WTC11 (cell line): ENCODE measurements at regions not wholly inside any gene's neighbourhood (a gene's known extent, or its start where the extent isn't known, plus 50 kb on each side); places are given as distances from the start of the nearest gene placed in this dataset.

Source experiments
- ATAC-seq: fragments of 200-7000 bp; cut with Tn5 transposase; 2 replicates; pipeline ENCODE4 v1.10.0; 2021; ENCODE audit warnings: mild to moderate bottlenecking, moderate library complexity
- CTCF ChIA-PET: fragments of 300-600 bp; sonication (Branson Sonifier 250); formaldehyde crosslinking; loops from one replicate; lab custom pipeline; 2021; ENCODE audit warnings: antibody characterized with exemption; lab: Charles Lee
- POLR2A ChIA-PET: fragments of 350-600 bp; sonication (Branson Sonifier 250); formaldehyde crosslinking; loops from one replicate; lab custom pipeline; 2021; ENCODE audit warnings: antibody characterized with exemption; lab: Charles Lee
- DNase-seq: peaks from one replicate; pipeline ENCODE4 v3.0.0; 2021; ENCODE audit warnings: low spot score
- H3K27ac Mint-ChIP-seq: 2 replicates; pipeline ENCODE4 v1.8.0; 2021; ENCODE audit warnings: mixed read lengths
- H3K27me3 Mint-ChIP-seq: 2 replicates; pipeline ENCODE4 v1.8.0; 2021; ENCODE audit warnings: low read depth, mild to moderate bottlenecking, moderate library complexity, mixed read lengths
- H3K36me3 Mint-ChIP-seq: 2 replicates; pipeline ENCODE4 v1.8.0; 2021; ENCODE audit warnings: mixed read lengths
- H3K4me1 Mint-ChIP-seq: 2 replicates; pipeline ENCODE4 v1.8.0; 2022; ENCODE audit warnings: mixed read lengths
- H3K4me3 Mint-ChIP-seq: 2 replicates; pipeline ENCODE4 v1.8.0; 2021; ENCODE audit warnings: mild to moderate bottlenecking, moderate library complexity, mixed read lengths
- H3K9me3 Mint-ChIP-seq: 2 replicates; pipeline ENCODE4 v1.8.0; 2021; ENCODE audit warnings: mixed read lengths
- ATF1 ChIP-seq: sonication (generic); formaldehyde crosslinking; IDR thresholded peaks from 2 replicates; pipeline ENCODE4 v1.8.1; 2023; ENCODE audit warnings: mild to moderate bottlenecking, moderate library complexity, missing genetic modification reagents
- CREB1 ChIP-seq: sonication (generic); formaldehyde crosslinking; IDR thresholded peaks from 2 replicates; pipeline ENCODE4 v1.8.0; 2023; ENCODE audit warnings: mild to moderate bottlenecking, missing genetic modification reagents
- ELF4 ChIP-seq: sonication (generic); formaldehyde crosslinking; IDR thresholded peaks from 2 replicates; pipeline ENCODE4 v1.8.1; 2022; ENCODE audit warnings: low read depth, mild to moderate bottlenecking, moderate library complexity, missing genetic modification reagents
- HMGA2 ChIP-seq: fragments of 250-450 bp; sonication (Bioruptor Pico); IDR thresholded peaks from 2 replicates; pipeline ENCODE4 v1.4.0; 2021; ENCODE audit warnings: mild to moderate bottlenecking, moderate library complexity
- IRF2 ChIP-seq: sonication (generic); formaldehyde crosslinking; IDR thresholded peaks from 2 replicates; pipeline ENCODE4 v1.8.0; 2022; ENCODE audit warnings: low read depth, missing genetic modification reagents, borderline replicate concordance
- MYBL2 ChIP-seq: sonication (generic); formaldehyde crosslinking; IDR thresholded peaks from 2 replicates; pipeline ENCODE4 v1.8.1; 2023; ENCODE audit warnings: mild to moderate bottlenecking, moderate library complexity, missing genetic modification reagents
- OVOL2 ChIP-seq: fragments of 250-450 bp; sonication (Bioruptor Pico); IDR thresholded peaks from 2 replicates; pipeline ENCODE4 v1.9.0; 2021; ENCODE audit warnings: mild to moderate bottlenecking, borderline replicate concordance
- RELA ChIP-seq: sonication (generic); formaldehyde crosslinking; IDR thresholded peaks from 2 replicates; pipeline ENCODE4 v1.8.1; 2022; ENCODE audit warnings: missing genetic modification reagents, mild to moderate bottlenecking, borderline replicate concordance
- SOX15 ChIP-seq: fragments of 250-450 bp; sonication (Bioruptor Pico); IDR thresholded peaks from 2 replicates; pipeline ENCODE4 v1.9.0; 2021; ENCODE audit warnings: mild to moderate bottlenecking
- TCF7 ChIP-seq: sonication (generic); formaldehyde crosslinking; IDR thresholded peaks from 2 replicates; pipeline ENCODE4 v1.8.0; 2022; ENCODE audit warnings: mild to moderate bottlenecking, low read depth, missing genetic modification reagents, moderate library complexity
- TEAD4 ChIP-seq: sonication (generic); formaldehyde crosslinking; IDR thresholded peaks from 2 replicates; pipeline ENCODE4 v1.8.0; 2022; ENCODE audit warnings: mild to moderate bottlenecking, missing genetic modification reagents
- ZBTB21 ChIP-seq: sonication (generic); formaldehyde crosslinking; IDR thresholded peaks from 2 replicates; pipeline ENCODE4 v1.8.1; 2023; ENCODE audit warnings: mild to moderate bottlenecking, missing genetic modification reagents, borderline replicate concordance
- ZNF121 ChIP-seq: sonication (generic); formaldehyde crosslinking; IDR thresholded peaks from 2 replicates; pipeline ENCODE4 v1.8.0; 2023; ENCODE audit warnings: missing genetic modification reagents
- ZNF232 ChIP-seq: sonication (generic); formaldehyde crosslinking; IDR thresholded peaks from 2 replicates; pipeline ENCODE4 v1.8.0; 2022; ENCODE audit warnings: mild to moderate bottlenecking, missing genetic modification reagents
- TF ChIP-seq, protein P1 (sequence below): sonication (generic); formaldehyde crosslinking; IDR thresholded peaks from 2 replicates; pipeline ENCODE4 v1.8.0; 2022; ENCODE audit warnings: mild to moderate bottlenecking, missing genetic modification reagents
- TF ChIP-seq, protein P2 (sequence below): sonication (generic); formaldehyde crosslinking; conservative IDR thresholded peaks from 2 replicates; pipeline ENCODE4 v1.8.1; 2022; ENCODE audit warnings: mild to moderate bottlenecking, missing genetic modification reagents
- TF ChIP-seq, protein P3 (sequence below): fragments of 250-450 bp; sonication (Bioruptor Pico); IDR thresholded peaks from 2 replicates; pipeline ENCODE4 v1.9.0; 2021; ENCODE audit warnings: mild to moderate bottlenecking, borderline replicate concordance
- TF ChIP-seq, protein P4 (sequence below): sonication (generic); formaldehyde crosslinking; IDR thresholded peaks from 2 replicates; pipeline ENCODE4 v1.8.1; 2023; ENCODE audit warnings: mild to moderate bottlenecking, missing genetic modification reagents
- TF ChIP-seq, protein P5 (sequence below): fragments of 250-450 bp; sonication (Bioruptor Pico); IDR thresholded peaks from 2 replicates; pipeline ENCODE4 v1.9.0; 2021; ENCODE audit warnings: mild to moderate bottlenecking
- TF ChIP-seq, protein P6 (sequence below): sonication (generic); formaldehyde crosslinking; IDR thresholded peaks from 2 replicates; pipeline ENCODE4 v1.8.0; 2023; ENCODE audit warnings: mild to moderate bottlenecking, missing genetic modification reagents

DNA sequence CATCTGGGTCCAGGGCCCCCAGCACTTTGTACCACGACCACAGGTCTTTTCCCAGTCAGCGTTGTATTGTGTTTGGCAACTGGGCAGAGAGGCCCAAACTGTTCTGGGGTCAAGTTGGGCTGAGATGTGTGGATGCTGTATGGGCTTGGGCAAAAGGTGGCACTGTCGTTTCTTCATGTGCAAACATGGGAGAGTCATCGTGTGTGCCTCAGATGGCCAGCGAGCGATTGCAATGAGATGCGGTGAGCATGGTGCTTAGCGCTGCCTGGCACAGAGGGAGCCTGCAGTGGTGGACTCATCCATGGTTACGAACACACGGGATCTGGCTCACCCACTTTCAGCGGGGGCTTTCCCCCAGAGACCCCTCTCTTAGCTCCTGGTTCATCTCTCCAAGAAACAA is 120.4 kb upstream of the SORCS3 start (continued):
- TF ChIP-seq, protein P1, sequence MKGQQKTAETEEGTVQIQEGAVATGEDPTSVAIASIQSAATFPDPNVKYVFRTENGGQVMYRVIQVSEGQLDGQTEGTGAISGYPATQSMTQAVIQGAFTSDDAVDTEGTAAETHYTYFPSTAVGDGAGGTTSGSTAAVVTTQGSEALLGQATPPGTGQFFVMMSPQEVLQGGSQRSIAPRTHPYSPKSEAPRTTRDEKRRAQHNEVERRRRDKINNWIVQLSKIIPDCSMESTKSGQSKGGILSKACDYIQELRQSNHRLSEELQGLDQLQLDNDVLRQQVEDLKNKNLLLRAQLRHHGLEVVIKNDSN (CRISPR knock-in tag): no peak
- TF ChIP-seq SOX15 (CRISPR knock-in tag) (no peak), ZNF232 (no peak), ZBTB21 (CRISPR knock-in tag) (no peak)

DNA sequence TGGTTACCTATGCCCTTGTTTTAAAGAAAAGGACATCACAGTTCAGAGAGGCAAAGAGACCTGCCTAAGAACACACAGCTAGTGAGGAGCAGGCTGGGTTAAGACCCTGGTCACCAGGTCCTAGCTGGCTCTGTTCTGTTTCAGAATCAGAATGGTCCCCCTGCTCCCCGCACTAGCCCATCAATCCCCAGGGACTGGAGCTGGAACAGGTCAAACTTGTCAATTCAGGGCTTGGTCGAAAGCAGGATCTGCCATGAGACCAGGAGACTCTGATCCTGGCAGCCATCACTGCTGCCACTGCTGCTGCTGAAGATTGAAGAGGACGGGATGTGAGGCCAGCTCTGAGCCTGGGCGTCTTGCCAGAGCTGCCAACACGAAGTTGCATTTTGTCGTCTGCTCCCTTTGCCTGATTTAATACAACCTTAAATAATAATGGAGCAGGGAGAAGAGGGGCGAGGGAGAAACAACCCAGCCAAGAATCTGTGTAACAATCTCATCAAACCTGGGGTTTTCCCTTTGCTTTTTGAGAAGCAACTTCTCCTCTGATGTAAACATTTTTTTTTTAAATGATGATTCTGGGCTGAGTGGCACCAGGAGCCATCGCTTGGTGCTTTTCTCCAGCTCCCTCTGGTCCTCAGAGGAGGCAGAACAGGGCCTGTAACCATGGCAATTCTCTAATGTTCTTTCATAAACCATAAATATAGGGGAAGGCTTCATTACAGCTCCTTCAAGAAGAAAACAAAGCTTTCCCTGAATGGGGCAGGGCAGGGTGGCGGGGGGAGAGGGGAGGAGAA is 119.0 kb upstream of the SORCS3 start:
- Mint-ChIP-seq H3K4me3 (no peak overlapping the region), H3K9me3 (no peaks in the 10 kb centered on the region), H3K4me1 (no peaks in the 10 kb centered on the region), H3K36me3 (no peaks in the 10 kb centered on the region), H3K27ac (no peak overlapping the region), H3K27me3 (no peaks in the 10 kb centered on the region; the same call in 1 of the 2 replicates)
- TF ChIP-seq SOX15 (CRISPR knock-in tag) (no peak), RELA (CRISPR knock-in tag) (no peak), ZNF121 (CRISPR knock-in tag) (no peak), TCF7 (no peak), IRF2 (CRISPR knock-in tag) (no peak), OVOL2 (no peak), MYBL2 (CRISPR knock-in tag) (no peak), CREB1 (no peak), ATF1 (CRISPR knock-in tag) (no peak), ELF4 (CRISPR knock-in tag) (no peak), TEAD4 (CRISPR knock-in tag) (no peak), HMGA2 (CRISPR knock-in tag) (no peak)
- TF ChIP-seq, protein P2, sequence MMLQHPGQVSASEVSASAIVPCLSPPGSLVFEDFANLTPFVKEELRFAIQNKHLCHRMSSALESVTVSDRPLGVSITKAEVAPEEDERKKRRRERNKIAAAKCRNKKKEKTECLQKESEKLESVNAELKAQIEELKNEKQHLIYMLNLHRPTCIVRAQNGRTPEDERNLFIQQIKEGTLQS (CRISPR knock-in tag): no peak
- TF ChIP-seq, protein P3, sequence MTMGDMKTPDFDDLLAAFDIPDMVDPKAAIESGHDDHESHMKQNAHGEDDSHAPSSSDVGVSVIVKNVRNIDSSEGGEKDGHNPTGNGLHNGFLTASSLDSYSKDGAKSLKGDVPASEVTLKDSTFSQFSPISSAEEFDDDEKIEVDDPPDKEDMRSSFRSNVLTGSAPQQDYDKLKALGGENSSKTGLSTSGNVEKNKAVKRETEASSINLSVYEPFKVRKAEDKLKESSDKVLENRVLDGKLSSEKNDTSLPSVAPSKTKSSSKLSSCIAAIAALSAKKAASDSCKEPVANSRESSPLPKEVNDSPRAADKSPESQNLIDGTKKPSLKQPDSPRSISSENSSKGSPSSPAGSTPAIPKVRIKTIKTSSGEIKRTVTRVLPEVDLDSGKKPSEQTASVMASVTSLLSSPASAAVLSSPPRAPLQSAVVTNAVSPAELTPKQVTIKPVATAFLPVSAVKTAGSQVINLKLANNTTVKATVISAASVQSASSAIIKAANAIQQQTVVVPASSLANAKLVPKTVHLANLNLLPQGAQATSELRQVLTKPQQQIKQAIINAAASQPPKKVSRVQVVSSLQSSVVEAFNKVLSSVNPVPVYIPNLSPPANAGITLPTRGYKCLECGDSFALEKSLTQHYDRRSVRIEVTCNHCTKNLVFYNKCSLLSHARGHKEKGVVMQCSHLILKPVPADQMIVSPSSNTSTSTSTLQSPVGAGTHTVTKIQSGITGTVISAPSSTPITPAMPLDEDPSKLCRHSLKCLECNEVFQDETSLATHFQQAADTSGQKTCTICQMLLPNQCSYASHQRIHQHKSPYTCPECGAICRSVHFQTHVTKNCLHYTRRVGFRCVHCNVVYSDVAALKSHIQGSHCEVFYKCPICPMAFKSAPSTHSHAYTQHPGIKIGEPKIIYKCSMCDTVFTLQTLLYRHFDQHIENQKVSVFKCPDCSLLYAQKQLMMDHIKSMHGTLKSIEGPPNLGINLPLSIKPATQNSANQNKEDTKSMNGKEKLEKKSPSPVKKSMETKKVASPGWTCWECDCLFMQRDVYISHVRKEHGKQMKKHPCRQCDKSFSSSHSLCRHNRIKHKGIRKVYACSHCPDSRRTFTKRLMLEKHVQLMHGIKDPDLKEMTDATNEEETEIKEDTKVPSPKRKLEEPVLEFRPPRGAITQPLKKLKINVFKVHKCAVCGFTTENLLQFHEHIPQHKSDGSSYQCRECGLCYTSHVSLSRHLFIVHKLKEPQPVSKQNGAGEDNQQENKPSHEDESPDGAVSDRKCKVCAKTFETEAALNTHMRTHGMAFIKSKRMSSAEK (CRISPR knock-in tag): no peak
- TF ChIP-seq, protein P4, sequence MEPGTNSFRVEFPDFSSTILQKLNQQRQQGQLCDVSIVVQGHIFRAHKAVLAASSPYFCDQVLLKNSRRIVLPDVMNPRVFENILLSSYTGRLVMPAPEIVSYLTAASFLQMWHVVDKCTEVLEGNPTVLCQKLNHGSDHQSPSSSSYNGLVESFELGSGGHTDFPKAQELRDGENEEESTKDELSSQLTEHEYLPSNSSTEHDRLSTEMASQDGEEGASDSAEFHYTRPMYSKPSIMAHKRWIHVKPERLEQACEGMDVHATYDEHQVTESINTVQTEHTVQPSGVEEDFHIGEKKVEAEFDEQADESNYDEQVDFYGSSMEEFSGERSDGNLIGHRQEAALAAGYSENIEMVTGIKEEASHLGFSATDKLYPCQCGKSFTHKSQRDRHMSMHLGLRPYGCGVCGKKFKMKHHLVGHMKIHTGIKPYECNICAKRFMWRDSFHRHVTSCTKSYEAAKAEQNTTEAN (CRISPR knock-in tag): no peak
- TF ChIP-seq, protein P5, sequence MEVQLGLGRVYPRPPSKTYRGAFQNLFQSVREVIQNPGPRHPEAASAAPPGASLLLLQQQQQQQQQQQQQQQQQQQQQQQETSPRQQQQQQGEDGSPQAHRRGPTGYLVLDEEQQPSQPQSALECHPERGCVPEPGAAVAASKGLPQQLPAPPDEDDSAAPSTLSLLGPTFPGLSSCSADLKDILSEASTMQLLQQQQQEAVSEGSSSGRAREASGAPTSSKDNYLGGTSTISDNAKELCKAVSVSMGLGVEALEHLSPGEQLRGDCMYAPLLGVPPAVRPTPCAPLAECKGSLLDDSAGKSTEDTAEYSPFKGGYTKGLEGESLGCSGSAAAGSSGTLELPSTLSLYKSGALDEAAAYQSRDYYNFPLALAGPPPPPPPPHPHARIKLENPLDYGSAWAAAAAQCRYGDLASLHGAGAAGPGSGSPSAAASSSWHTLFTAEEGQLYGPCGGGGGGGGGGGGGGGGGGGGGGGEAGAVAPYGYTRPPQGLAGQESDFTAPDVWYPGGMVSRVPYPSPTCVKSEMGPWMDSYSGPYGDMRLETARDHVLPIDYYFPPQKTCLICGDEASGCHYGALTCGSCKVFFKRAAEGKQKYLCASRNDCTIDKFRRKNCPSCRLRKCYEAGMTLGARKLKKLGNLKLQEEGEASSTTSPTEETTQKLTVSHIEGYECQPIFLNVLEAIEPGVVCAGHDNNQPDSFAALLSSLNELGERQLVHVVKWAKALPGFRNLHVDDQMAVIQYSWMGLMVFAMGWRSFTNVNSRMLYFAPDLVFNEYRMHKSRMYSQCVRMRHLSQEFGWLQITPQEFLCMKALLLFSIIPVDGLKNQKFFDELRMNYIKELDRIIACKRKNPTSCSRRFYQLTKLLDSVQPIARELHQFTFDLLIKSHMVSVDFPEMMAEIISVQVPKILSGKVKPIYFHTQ (CRISPR knock-in tag): no peak
- TF ChIP-seq, protein P6, sequence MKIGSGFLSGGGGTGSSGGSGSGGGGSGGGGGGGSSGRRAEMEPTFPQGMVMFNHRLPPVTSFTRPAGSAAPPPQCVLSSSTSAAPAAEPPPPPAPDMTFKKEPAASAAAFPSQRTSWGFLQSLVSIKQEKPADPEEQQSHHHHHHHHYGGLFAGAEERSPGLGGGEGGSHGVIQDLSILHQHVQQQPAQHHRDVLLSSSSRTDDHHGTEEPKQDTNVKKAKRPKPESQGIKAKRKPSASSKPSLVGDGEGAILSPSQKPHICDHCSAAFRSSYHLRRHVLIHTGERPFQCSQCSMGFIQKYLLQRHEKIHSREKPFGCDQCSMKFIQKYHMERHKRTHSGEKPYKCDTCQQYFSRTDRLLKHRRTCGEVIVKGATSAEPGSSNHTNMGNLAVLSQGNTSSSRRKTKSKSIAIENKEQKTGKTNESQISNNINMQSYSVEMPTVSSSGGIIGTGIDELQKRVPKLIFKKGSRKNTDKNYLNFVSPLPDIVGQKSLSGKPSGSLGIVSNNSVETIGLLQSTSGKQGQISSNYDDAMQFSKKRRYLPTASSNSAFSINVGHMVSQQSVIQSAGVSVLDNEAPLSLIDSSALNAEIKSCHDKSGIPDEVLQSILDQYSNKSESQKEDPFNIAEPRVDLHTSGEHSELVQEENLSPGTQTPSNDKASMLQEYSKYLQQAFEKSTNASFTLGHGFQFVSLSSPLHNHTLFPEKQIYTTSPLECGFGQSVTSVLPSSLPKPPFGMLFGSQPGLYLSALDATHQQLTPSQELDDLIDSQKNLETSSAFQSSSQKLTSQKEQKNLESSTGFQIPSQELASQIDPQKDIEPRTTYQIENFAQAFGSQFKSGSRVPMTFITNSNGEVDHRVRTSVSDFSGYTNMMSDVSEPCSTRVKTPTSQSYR (CRISPR knock-in tag): no peak
- CTCF ChIA-PET: no interaction called here
- DNase-seq (no peak), ATAC-seq (no peak)
- POLR2A ChIA-PET: no interaction called here
